K562 (cell line): ENCODE measurements at regions not wholly inside any gene's neighbourhood (a gene's known extent, or its start where the extent isn't known, plus 50 kb on each side); places are given as distances from the start of the nearest gene placed in this dataset.

Experiments used
- ATAC-seq: fragments of 200-7000 bp; cut with Tn5 transposase; 3 replicates; pipeline ENCODE4 v1.9.1; 2020; ENCODE audit warnings: moderate library complexity
- BruUV-seq: library from RNA; stranded (reverse); fragments of 400-500 nt; replicated peaks from 2 replicates; lab custom pipeline; 2021; lab: Mats Ljungman, UMichigan
- CTCF ChIA-PET: fragments of 300-600 bp; formaldehyde crosslinking; extraction: SDS; loops from one replicate; lab custom pipeline; 2021; ENCODE audit warnings: low intra/inter-chr PET ratio; lab: Yijun Ruan, JAX
- POLR2A ChIA-PET: fragments of 300-600, 350-650 bp; sonication (Branson Sonifier 250); formaldehyde crosslinking; extraction: SDS; loops from one replicate; lab custom pipeline; 2021; ENCODE audit warnings: antibody characterized with exemption, inconsistent platforms; lab: Yijun Ruan, JAX
- DNase-seq, 4 experiments: peaks; one replicate each; pipeline versions ENCODE4 v3.0.0 to v3.0.0-alpha.2; 2011 to 2018; ENCODE audit warnings: low spot score in 3 of 4, mixed read lengths in 3 of 4; ENCODE audit errors: extremely low read depth in 1 of 4
- FAIRE-seq: peaks from 2 replicates; lab custom pipeline; 2011; peaks lifted over from hg19 to GRCh38; lab: Jason Lieb, UNC
- H2AFZ ChIP-seq: 2 replicates; pipeline ENCODE4 v1.6.0; 2011; ENCODE audit warnings: low read depth, low read length, control low read depth, inconsistent platforms
- H3K27ac ChIP-seq: fragments of 200-600 bp; 3 replicates; pipeline ENCODE4 v1.8.0; 2011; ENCODE audit warnings: low read depth, mild to moderate bottlenecking, control low read depth, inconsistent platforms, low read length, moderate library complexity, mixed read lengths; ENCODE audit errors: extremely low read depth
- H3K27me3 ChIP-seq, 2 experiments: fragments of 300-600 bp in 1 of 2; 2 replicates in 1 of 2; 3 replicates in 1 of 2; pipeline versions ENCODE4 v1.6.0 to v1.8.0; 2011; ENCODE audit warnings: inconsistent platforms in 2 of 2, low read length in 2 of 2, mild to moderate bottlenecking in 1 of 2, mixed read lengths in 1 of 2, moderate library complexity in 1 of 2; ENCODE audit not compliant: control insufficient read depth in 2 of 2, insufficient read depth in 2 of 2
- H3K36me3 ChIP-seq: fragments of 300-600 bp; 3 replicates; pipeline ENCODE4 v1.8.0; 2011; ENCODE audit warnings: mild to moderate bottlenecking, low read length, inconsistent platforms; ENCODE audit not compliant: control insufficient read depth, insufficient read depth
- H3K4me1 ChIP-seq, 2 experiments: fragments of 200-600 bp in 1 of 2; replicated peaks in 1 of 2; 2 replicates in 1 of 2; 3 replicates in 1 of 2; pipeline versions ENCODE4 v1.5.1 to v1.8.0; 2011; ENCODE audit warnings: inconsistent platforms in 2 of 2, low read length in 2 of 2, mild to moderate bottlenecking in 1 of 2, mixed read lengths in 1 of 2, moderate library complexity in 1 of 2; ENCODE audit not compliant: control insufficient read depth in 2 of 2, insufficient read depth in 2 of 2
- H3K4me2 ChIP-seq: 2 replicates; pipeline ENCODE4 v1.6.1; 2011; ENCODE audit warnings: low read length, control low read depth, inconsistent platforms, mixed read lengths; ENCODE audit not compliant: insufficient read depth
- H3K4me3 ChIP-seq: fragments of 200-600 bp; sonication (generic), shearing (Covaris generic); 2 replicates; pipeline ENCODE4 v1.5.1; 2016; ENCODE audit warnings: control low read depth, inconsistent platforms
- H3K79me2 ChIP-seq: fragments of 200-600 bp; 3 replicates; pipeline ENCODE4 v1.8.0; 2011; ENCODE audit warnings: low read length, inconsistent platforms; ENCODE audit not compliant: control insufficient read depth, insufficient read depth
- H3K9ac ChIP-seq, 2 experiments: 2 replicates each; pipeline versions ENCODE4 v1.6.0 to v1.6.1; 2011; ENCODE audit warnings: low read depth in 2 of 2, low read length in 2 of 2, control low read depth in 1 of 2, inconsistent platforms in 1 of 2, mild to moderate bottlenecking in 1 of 2, mixed read lengths in 1 of 2; ENCODE audit not compliant: insufficient read depth in 1 of 2
- H3K9me1 ChIP-seq: one replicate; pipeline ENCODE4 v1.6.0; 2011; ENCODE audit warnings: inconsistent platforms, mild to moderate bottlenecking, low read length, moderate library complexity; ENCODE audit not compliant: control insufficient read depth, insufficient read depth
- H3K9me3 ChIP-seq: replicated peaks from 2 replicates; pipeline ENCODE4 v1.5.1; 2011; ENCODE audit warnings: low read depth, low read length, inconsistent platforms; ENCODE audit not compliant: control insufficient read depth, insufficient read depth
- H4K20me1 ChIP-seq: replicated peaks from 2 replicates; pipeline ENCODE4 v1.6.1; 2011; ENCODE audit warnings: low read length, inconsistent platforms, mixed read lengths; ENCODE audit not compliant: control insufficient read depth, insufficient read depth
- ARNT ChIP-seq, 2 experiments: fragments of 450-650 bp; IDR thresholded peaks; 2 replicates each; pipeline ENCODE4 v1.6.1; 2016; ENCODE audit warnings: mild to moderate bottlenecking in 1 of 2
- FOXM1 ChIP-seq, 2 experiments: fragments of 450-650 bp in 1 of 2; sonication (generic) in 1 of 2; formaldehyde crosslinking in 1 of 2; IDR thresholded peaks; 2 replicates each; pipeline versions ENCODE4 v1.6.1 to v1.9.0; 2017 to 2022; ENCODE audit warnings: low read depth in 2 of 2, mild to moderate bottlenecking in 2 of 2, missing genetic modification reagents in 1 of 2, moderate library complexity in 1 of 2
- HNRNPH1 ChIP-seq: fragments of 200-400 bp; formaldehyde crosslinking; optimal IDR thresholded peaks from 2 replicates; pipeline ENCODE3; 2017; ENCODE audit warnings: low read depth, mild to moderate bottlenecking, low read length, moderate library complexity
- SAFB2 ChIP-seq: fragments of 200-400 bp; formaldehyde crosslinking; IDR thresholded peaks from 2 replicates; pipeline ENCODE4 v1.6.1; 2018; ENCODE audit warnings: borderline replicate concordance, low read length, low read depth, moderate library complexity; ENCODE audit not compliant: severe bottlenecking
- TRIM24 ChIP-seq, 2 experiments: fragments of 450-650 bp; IDR thresholded peaks; 2 replicates each; pipeline ENCODE4 v1.6.1; 2016
- ZNF224 ChIP-seq: sonication (generic); formaldehyde crosslinking; IDR thresholded peaks from 2 replicates; pipeline ENCODE4 v1.8.0; 2022; ENCODE audit warnings: mild to moderate bottlenecking, missing genetic modification reagents
- ZNF311 ChIP-seq: fragments of 250-450 bp; sonication (Bioruptor Pico); IDR thresholded peaks from 2 replicates; pipeline ENCODE4 v1.4.0; 2020; ENCODE audit warnings: mild to moderate bottlenecking, moderate library complexity
- ZNF444 ChIP-seq: fragments of 250-450 bp; sonication (Bioruptor Pico); IDR thresholded peaks from 2 replicates; pipeline ENCODE4 v1.4.0; 2020; ENCODE audit warnings: mild to moderate bottlenecking, moderate library complexity
- WGBS: fragments of 100-300 bp; shearing (Covaris generic); methylation state at CpG from one replicate; pipeline ENCODE4 v1.1.6; 2016; ENCODE audit warnings: low coverage, mixed read lengths; ENCODE audit not compliant: insufficient coverage; ENCODE audit errors: missing lambda C conversion rate; 5-methylcytosine and 5-hydroxymethylcytosine counted together
- in situ Hi-C: fragments of 300-500 bp; cut with MboI; formaldehyde crosslinking; loops from 4 replicates; pipeline ENCODE4 v1.15.0; 2018; ENCODE audit warnings: inconsistent platforms, mixed read lengths
- intact Hi-C: fragments of 100-400 bp; cut with micrococcal nuclease; formaldehyde crosslinking; loops from 2 replicates; pipeline ENCODE4 v1.14.2; 2022
- TF ChIP-seq, protein P1 (sequence below), 2 experiments: fragments of 250-450 bp in 1 of 2; fragments of 450-650 bp in 1 of 2; sonication (Bioruptor Pico) in 1 of 2; IDR thresholded peaks; 2 replicates each; pipeline versions ENCODE4 v1.6.1 to v1.8.0; 2016 to 2021; ENCODE audit warnings: mild to moderate bottlenecking in 2 of 2, moderate library complexity in 2 of 2, missing compliant biosample characterization in 1 of 2, missing genetic modification characterization in 1 of 2

DNA sequence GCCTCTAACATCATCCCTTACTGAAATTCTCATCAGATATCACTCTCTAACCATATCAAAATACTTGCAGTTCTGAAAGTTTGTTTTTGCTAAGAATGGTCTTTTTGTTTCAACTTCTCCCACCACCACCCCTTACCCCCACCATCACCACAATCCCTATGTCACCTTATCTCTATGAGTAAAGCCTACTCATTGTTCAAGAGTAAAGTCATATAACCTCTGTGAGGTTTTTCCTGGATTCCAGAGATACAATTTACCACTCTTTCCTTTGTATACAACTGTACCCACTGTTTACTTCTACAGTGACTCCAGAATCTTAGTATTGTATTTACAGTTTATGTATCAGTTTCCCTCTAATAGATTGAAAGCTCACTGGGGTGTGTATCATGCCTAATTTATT is 158.0 kb upstream of the PCDH10 start:
- BruUV-seq: no TSS peak
- ATAC-seq (no peak), FAIRE-seq (no peak), DNase-seq (no peak)
- POLR2A ChIA-PET: no interaction called here
- Histone ChIP-seq H3K9me1 (no peaks in the 10 kb centered on the region), H3K4me3 (no peak overlapping the region), H3K9ac (no peak overlapping the region), H3K27ac (no peak overlapping the region), H3K27me3 (no peaks in the 10 kb centered on the region), H3K79me2 (no peaks in the 10 kb centered on the region), H3K4me1 (no peaks in the 10 kb centered on the region), H3K4me2 (no peak overlapping the region), H2AFZ (no peak overlapping the region), H3K36me3 (no peaks in the 10 kb centered on the region), H3K9me3 (no peaks in the 10 kb centered on the region), H4K20me1 (no peaks in the 10 kb centered on the region)
- TF ChIP-seq ZNF224 (no peak), FOXM1 (IDR thresholded peaks at IDR 0.05; ENCODE audit: low read depth) (no peak), FOXM1 (CRISPR knock-in tag; IDR thresholded peaks at IDR 0.05; ENCODE audit: low read depth) (no peak), ARNT (IDR thresholded peaks at IDR 0.05) (no peak)
- in situ Hi-C loops (no loop called here), intact Hi-C loops (no loop called here)
- CTCF ChIA-PET: no interaction called here

DNA sequence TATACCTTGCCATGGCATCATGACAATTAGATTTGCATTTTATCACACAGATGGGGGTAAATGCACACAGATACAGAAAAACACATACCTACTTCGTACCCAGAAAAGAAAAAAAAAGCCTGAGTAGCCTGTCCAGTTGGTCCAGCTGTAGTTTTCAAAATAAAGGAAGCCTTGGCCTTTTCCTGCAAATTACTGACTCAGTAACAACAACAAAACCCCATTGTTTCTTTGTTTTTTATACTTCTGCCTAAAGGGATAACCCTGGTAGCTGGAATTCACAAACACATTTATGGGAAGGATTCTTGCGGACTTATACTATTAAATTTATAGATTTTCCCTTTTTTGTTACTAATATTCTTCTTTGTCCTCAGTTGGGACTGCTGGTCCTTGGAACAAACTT is 156.4 kb upstream of the PCDH10 start:
- H3K27ac ChIP-seq: no peak overlapping the region
- no peaks in the 10 kb centered on the region for H3K36me3 ChIP-seq
- in situ Hi-C loops: no loop called here
- WGBS: 0% methylated on average over 2 of the region's 2 CpGs
- intact Hi-C loops: no loop called here
- no peaks in the 10 kb centered on the region for H3K27me3 ChIP-seq
- no peaks in the 10 kb centered on the region for H3K9me3 ChIP-seq
- FAIRE-seq (no peak), DNase-seq (no peak), ATAC-seq (no peak)
- TF ChIP-seq TRIM24 (IDR thresholded peaks at IDR 0.05): no peak
- no peak for TF ChIP-seq ZNF444 (CRISPR knock-in tag)
- no peak for TF ChIP-seq ZNF311 (CRISPR knock-in tag)
- TF ChIP-seq, protein P1, sequence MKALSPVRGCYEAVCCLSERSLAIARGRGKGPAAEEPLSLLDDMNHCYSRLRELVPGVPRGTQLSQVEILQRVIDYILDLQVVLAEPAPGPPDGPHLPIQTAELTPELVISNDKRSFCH (CRISPR knock-in tag; IDR thresholded peaks at IDR 0.05): no peak
- TF ChIP-seq, protein P1 (tag; IDR thresholded peaks at IDR 0.05): no peak
- TF ChIP-seq SAFB2: no peak
- no peak for TF ChIP-seq HNRNPH1
- H4K20me1 ChIP-seq: no peaks in the 10 kb centered on the region
- H2AFZ ChIP-seq: no peak overlapping the region
- ChIA-PET POLR2A (no interaction called here), CTCF (no interaction called here)
- H3K4me2 ChIP-seq: no peak overlapping the region
- no peaks in the 10 kb centered on the region for H3K9me1 ChIP-seq
- no TSS peak for BruUV-seq
- no peaks in the 10 kb centered on the region for H3K79me2 ChIP-seq
- H3K9ac ChIP-seq: no peak overlapping the region
- H3K4me3 ChIP-seq: no peak overlapping the region
- no peaks in the 10 kb centered on the region for H3K4me1 ChIP-seq
